HL-60 (cell line): ENCODE measurements at regions not wholly inside any gene's neighbourhood (a gene's known extent, or its start where the extent isn't known, plus 50 kb on each side); places are given as distances from the start of the nearest gene placed in this dataset.

Experiments
- DNase-seq, 2 experiments: peaks; one replicate each; pipeline ENCODE4 v3.0.0-alpha.2; 2010 to 2020; ENCODE audit warnings: low read depth in 1 of 2, low spot score in 1 of 2
- H3K27ac ChIP-seq: fragments of 250-450 bp; sonication (Bioruptor Pico); replicated peaks from 2 replicates; pipeline ENCODE4 v1.5.1; 2020; ENCODE audit warnings: mild to moderate bottlenecking, moderate library complexity
- H3K27me3 ChIP-seq: fragments of 250-450 bp; sonication (Bioruptor Pico); 2 replicates; pipeline ENCODE4 v1.5.1; 2021; ENCODE audit warnings: mild to moderate bottlenecking, moderate library complexity; ENCODE audit not compliant: insufficient read depth, poor library complexity, severe bottlenecking
- H3K4me3 ChIP-seq: replicated peaks from 2 replicates; pipeline ENCODE4 v1.5.1; 2011; ENCODE audit warnings: mild to moderate bottlenecking, control low read depth, low read length; ENCODE audit not compliant: insufficient read depth
- GABPA ChIP-seq: IDR thresholded peaks from 2 replicates; pipeline ENCODE4 v1.6.1; 2012; ENCODE audit warnings: low read depth
- POLR2AphosphoS5 ChIP-seq: IDR thresholded peaks from 2 replicates; pipeline ENCODE4 v1.6.1; 2012; ENCODE audit warnings: low read depth
- SPI1 ChIP-seq: IDR thresholded peaks from 2 replicates; pipeline ENCODE4 v1.6.1; 2012; ENCODE audit warnings: low read depth, mild to moderate bottlenecking, borderline replicate concordance
- TF ChIP-seq, protein P1 (sequence below): IDR thresholded peaks from 2 replicates; pipeline ENCODE4 v1.6.1; 2012; ENCODE audit warnings: low read depth; ENCODE audit not compliant: insufficient replicate concordance
- TF ChIP-seq, protein P2 (sequence below): IDR thresholded peaks from one replicate; pipeline ENCODE4 v1.5.1; 2011; ENCODE audit warnings: low read length, control low read depth, inconsistent platforms; ENCODE audit not compliant: insufficient read depth

DNA sequence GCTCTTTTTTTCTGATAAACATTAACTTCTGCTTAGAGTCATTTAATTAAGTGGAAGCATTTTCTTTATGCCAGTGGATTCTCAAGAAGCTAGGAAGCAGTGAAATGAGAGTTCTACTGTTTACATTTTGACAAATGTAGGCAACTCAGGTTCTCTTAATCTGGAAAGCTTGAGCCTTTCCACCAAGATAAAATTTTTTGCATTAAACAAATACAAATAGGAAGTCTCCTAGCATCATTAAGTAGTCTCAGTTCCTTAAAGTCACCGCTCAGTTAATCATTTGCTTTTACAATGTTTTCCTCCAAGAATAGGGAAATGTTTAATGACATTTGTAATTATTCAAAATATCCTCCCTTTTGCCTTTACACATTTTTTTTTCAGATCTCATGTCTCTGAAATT lies 290.4 kb upstream of the PDE4D start:
- Histone ChIP-seq H3K27ac (no peak overlapping the region), H3K27me3 (no peaks in the 10 kb centered on the region), H3K4me3 (no peak overlapping the region)
- TF ChIP-seq SPI1 (no peak), POLR2AphosphoS5 (no peak), GABPA (no peak)
- TF ChIP-seq, protein P1, sequence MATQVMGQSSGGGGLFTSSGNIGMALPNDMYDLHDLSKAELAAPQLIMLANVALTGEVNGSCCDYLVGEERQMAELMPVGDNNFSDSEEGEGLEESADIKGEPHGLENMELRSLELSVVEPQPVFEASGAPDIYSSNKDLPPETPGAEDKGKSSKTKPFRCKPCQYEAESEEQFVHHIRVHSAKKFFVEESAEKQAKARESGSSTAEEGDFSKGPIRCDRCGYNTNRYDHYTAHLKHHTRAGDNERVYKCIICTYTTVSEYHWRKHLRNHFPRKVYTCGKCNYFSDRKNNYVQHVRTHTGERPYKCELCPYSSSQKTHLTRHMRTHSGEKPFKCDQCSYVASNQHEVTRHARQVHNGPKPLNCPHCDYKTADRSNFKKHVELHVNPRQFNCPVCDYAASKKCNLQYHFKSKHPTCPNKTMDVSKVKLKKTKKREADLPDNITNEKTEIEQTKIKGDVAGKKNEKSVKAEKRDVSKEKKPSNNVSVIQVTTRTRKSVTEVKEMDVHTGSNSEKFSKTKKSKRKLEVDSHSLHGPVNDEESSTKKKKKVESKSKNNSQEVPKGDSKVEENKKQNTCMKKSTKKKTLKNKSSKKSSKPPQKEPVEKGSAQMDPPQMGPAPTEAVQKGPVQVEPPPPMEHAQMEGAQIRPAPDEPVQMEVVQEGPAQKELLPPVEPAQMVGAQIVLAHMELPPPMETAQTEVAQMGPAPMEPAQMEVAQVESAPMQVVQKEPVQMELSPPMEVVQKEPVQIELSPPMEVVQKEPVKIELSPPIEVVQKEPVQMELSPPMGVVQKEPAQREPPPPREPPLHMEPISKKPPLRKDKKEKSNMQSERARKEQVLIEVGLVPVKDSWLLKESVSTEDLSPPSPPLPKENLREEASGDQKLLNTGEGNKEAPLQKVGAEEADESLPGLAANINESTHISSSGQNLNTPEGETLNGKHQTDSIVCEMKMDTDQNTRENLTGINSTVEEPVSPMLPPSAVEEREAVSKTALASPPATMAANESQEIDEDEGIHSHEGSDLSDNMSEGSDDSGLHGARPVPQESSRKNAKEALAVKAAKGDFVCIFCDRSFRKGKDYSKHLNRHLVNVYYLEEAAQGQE = no peak
- TF ChIP-seq, protein P2, sequence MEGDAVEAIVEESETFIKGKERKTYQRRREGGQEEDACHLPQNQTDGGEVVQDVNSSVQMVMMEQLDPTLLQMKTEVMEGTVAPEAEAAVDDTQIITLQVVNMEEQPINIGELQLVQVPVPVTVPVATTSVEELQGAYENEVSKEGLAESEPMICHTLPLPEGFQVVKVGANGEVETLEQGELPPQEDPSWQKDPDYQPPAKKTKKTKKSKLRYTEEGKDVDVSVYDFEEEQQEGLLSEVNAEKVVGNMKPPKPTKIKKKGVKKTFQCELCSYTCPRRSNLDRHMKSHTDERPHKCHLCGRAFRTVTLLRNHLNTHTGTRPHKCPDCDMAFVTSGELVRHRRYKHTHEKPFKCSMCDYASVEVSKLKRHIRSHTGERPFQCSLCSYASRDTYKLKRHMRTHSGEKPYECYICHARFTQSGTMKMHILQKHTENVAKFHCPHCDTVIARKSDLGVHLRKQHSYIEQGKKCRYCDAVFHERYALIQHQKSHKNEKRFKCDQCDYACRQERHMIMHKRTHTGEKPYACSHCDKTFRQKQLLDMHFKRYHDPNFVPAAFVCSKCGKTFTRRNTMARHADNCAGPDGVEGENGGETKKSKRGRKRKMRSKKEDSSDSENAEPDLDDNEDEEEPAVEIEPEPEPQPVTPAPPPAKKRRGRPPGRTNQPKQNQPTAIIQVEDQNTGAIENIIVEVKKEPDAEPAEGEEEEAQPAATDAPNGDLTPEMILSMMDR = no peak
- DNase-seq = no peak

DNA sequence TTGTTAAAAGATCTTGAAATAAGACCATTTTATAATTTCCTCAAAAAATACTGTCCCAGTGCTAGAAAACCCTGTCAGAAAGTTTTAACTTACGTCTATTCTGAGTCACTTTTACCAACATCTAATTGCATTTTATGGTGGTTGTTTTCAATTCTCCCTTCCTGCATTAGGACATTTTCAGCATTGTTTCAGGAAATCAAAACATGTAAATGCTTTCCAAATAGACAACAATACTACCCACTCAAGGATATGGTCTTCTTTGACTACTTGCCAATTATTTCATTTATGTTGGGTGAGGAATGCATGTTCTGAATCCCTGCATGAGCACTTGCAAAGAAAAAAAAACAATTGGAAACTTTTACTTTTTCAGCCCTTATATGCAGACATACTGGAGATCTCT lies 284.6 kb upstream of the PDE4D start:
- DNase-seq = no peak

DNA sequence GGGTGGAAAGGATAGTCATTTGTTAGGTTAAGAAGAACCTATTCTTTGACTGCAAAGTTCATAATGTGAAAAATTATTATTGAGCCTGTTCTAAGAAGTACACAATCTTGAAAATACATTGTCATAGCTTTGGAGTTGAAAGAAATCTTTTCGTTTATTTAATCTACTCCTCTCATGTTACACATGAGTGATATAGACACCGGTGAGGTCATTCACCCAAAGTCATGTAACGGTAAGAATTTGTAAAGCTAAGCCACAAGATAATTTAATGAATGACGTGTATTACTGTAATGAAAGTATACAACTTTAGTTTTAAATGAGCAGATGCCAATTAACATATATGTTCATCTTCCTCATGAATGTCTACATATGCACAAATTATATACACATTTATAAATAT lies 284.1 kb upstream of the PDE4D start:
- no peaks in the 10 kb centered on the region for H3K27me3 ChIP-seq
- TF ChIP-seq SPI1 (no peak), POLR2AphosphoS5 (no peak), GABPA (no peak)
- TF ChIP-seq, protein P2 = no peak
- TF ChIP-seq, protein P1 = no peak
- H3K4me3 ChIP-seq = no peak overlapping the region
- no peak overlapping the region for H3K27ac ChIP-seq
- no peak for DNase-seq

More for the DNA sequence above, 284.6 kb upstream of the PDE4D start:
- Histone ChIP-seq H3K27me3 (no peaks in the 10 kb centered on the region), H3K4me3 (no peak overlapping the region), H3K27ac (no peak overlapping the region)
- TF ChIP-seq SPI1 (no peak), POLR2AphosphoS5 (no peak), GABPA (no peak)
- TF ChIP-seq, protein P1 = no peak

DNA sequence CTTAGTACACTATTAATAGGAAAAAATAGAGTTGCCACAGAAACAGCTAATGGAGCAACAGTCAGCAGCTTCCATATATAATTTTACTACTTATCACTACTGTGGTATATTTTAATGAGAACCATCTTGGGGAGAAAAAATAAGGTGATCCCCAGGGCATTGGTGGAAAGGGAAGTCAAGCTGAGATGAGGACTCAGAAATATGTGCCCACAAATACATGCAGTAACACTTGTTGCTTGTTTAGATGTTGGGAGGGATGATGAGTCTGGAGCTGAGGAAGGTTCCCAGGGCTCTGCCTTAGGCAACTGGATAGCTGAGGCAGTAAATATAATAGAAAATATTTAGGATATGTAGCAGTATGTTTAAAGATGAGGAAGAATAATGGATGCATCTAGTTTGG lies 280.1 kb upstream of the PDE4D start:
- no peak for DNase-seq
- Histone ChIP-seq H3K27me3 (no peaks in the 10 kb centered on the region), H3K4me3 (no peak overlapping the region), H3K27ac (no peak overlapping the region)
- TF ChIP-seq GABPA = no peak
- TF ChIP-seq, protein P2 = no peak
- TF ChIP-seq, protein P1 = no peak
